D721Med (cell line): ENCODE measurements at regions not wholly inside any gene's neighbourhood (a gene's known extent, or its start where the extent isn't known, plus 50 kb on each side); places are given as distances from the start of the nearest gene placed in this dataset.
"Not testable (repeated sequence)": the region's sequence is repeated elsewhere in the genome, so short reads cannot be mapped to it uniquely, and the experiment has no call there.

Experiments
- DNase-seq: peaks from one replicate; pipeline ENCODE4 v3.0.0; 2011; ENCODE audit warnings: low spot score; ENCODE audit not compliant: insufficient read length
- FAIRE-seq: peaks from 2 replicates; lab custom pipeline; 2011; peaks lifted over from hg19 to GRCh38; lab: Jason Lieb, UNC
- CTCF ChIP-seq: IDR thresholded peaks from 2 replicates; pipeline ENCODE4 v1.5.1; 2012; ENCODE audit warnings: mild to moderate bottlenecking, control low read depth; ENCODE audit not compliant: insufficient read depth; ENCODE audit errors: missing control alignments

- no peak for DNase-seq
- no peak for FAIRE-seq
- no peak for TF ChIP-seq CTCF
These were observed 119.1 kb downstream of the ENC1 start for GRCh38 chr5:74521401-74521800.

GRCh38 chr5:74519679-74520078, 120.8 kb downstream of the ENC1 start:
- TF ChIP-seq CTCF: no peak
- DNase-seq: no peak
- no peak for FAIRE-seq

GRCh38 chr5:74519161-74519571, 121.4 kb downstream of the ENC1 start:
- no peak for FAIRE-seq
- TF ChIP-seq CTCF: no peak
- no peak for DNase-seq

GRCh38 chr5:74517700-74518099, 122.8 kb downstream of the ENC1 start:
- no peak for TF ChIP-seq CTCF
- no peak for FAIRE-seq
- DNase-seq: no peak

GRCh38 chr5:74516211-74516636, 124.3 kb downstream of the ENC1 start:
- DNase-seq (no peak), FAIRE-seq (no peak)
- no peak for TF ChIP-seq CTCF

- no peak for FAIRE-seq
- no peak for TF ChIP-seq CTCF
- no peak for DNase-seq
These were observed 125.5 kb downstream of the ENC1 start for GRCh38 chr5:74514888-74515551.

- not testable (repeated sequence) for DNase-seq, FAIRE-seq
These were observed 128.8 kb downstream of the ENC1 start for GRCh38 chr5:74511770-74512169.
